ENCODE measurements at regions not wholly inside any gene's neighbourhood (a gene's known extent, or its start where the extent isn't known, plus 50 kb on each side); places are given as distances from the start of the nearest gene placed in this dataset.

- Histone ChIP-seq H3K4me3 (no peak overlapping the region), H4K20me1 (no peaks in the 10 kb centered on the region), H3K36me3 (no peaks in the 10 kb centered on the region), H3K4me2 (no peak overlapping the region), H3K4me1 (peaks cover 0 to 18% (median 10%) of the 10 kb centered on the region in 10 experiments; a peak in 10 of 20 replicates), H3K9ac (no peak overlapping the region), H3K27ac (no peak overlapping the region), H3K27me3 (no peaks in the 10 kb centered on the region), H3K9me3 (replicated peaks in 1 of 11) (no peaks in the 10 kb centered on the region)
- TF ChIP-seq Cebpa-rat (IDR thresholded peaks at IDR 0.05), result no peak
Observed at GRCh38 chr14:34250959-34251358, 211.1 kb downstream of the SPTSSA start.

- no peak overlapping the region for H3K4me2 ChIP-seq
- no peaks in the 10 kb centered on the region for H4K20me1 ChIP-seq
- no peak overlapping the region for H3K27ac ChIP-seq
- H3K36me3 ChIP-seq, result no peaks in the 10 kb centered on the region
- H3K9ac ChIP-seq, result no peak overlapping the region
- H3K27me3 ChIP-seq, result no peaks in the 10 kb centered on the region
- H3K4me1 ChIP-seq, result peaks cover 0 to 17% (median 10%) of the 10 kb centered on the region in 10 experiments; a peak in 10 of 20 replicates
- H3K4me3 ChIP-seq, result no peak overlapping the region
- no peak for TF ChIP-seq Cebpa-rat (IDR thresholded peaks at IDR 0.05)
- no peaks in the 10 kb centered on the region for H3K9me3 ChIP-seq (replicated peaks in 1 of 11)
Observed at GRCh38 chr14:34247605-34248004, 214.4 kb downstream of the SPTSSA start.

- Histone ChIP-seq H3K4me2 (no peak overlapping the region), H3K36me3 (no peaks in the 10 kb centered on the region), H3K27ac (no peak overlapping the region), H3K9me3 (replicated peaks in 1 of 11) (no peaks in the 10 kb centered on the region), H3K27me3 (no peaks in the 10 kb centered on the region), H4K20me1 (no peaks in the 10 kb centered on the region), H3K4me1 (peaks cover 0 to 3% (median 0%) of the 10 kb centered on the region in 10 experiments; a peak in 3 of 20 replicates), H3K9ac (no peak overlapping the region), H3K4me3 (no peak overlapping the region)
- TF ChIP-seq Cebpa-rat (IDR thresholded peaks at IDR 0.05), result no peak
Observed at GRCh38 chr14:34246206-34246605, 215.8 kb downstream of the SPTSSA start.

- no peaks in the 10 kb centered on the region for H3K36me3 ChIP-seq
- H3K27me3 ChIP-seq, result no peaks in the 10 kb centered on the region
- no peaks in the 10 kb centered on the region for H4K20me1 ChIP-seq
- no peak for TF ChIP-seq Cebpa-rat (IDR thresholded peaks at IDR 0.05)
- H3K27ac ChIP-seq, result no peak overlapping the region
- H3K9ac ChIP-seq, result no peak overlapping the region
- H3K9me3 ChIP-seq (replicated peaks in 1 of 11), result no peaks in the 10 kb centered on the region
- no peak overlapping the region for H3K4me3 ChIP-seq
- no peaks in the 10 kb centered on the region for H3K4me1 ChIP-seq
- no peak overlapping the region for H3K4me2 ChIP-seq
Observed at GRCh38 chr14:34243401-34243800, 218.6 kb downstream of the SPTSSA start.

- Histone ChIP-seq H4K20me1 (no peaks in the 10 kb centered on the region), H3K9me3 (replicated peaks in 1 of 11) (no peaks in the 10 kb centered on the region), H3K36me3 (no peaks in the 10 kb centered on the region), H3K9ac (no peak overlapping the region), H3K4me1 (no peaks in the 10 kb centered on the region), H3K4me2 (no peak overlapping the region), H3K4me3 (no peak overlapping the region), H3K27ac (no peak overlapping the region), H3K27me3 (no peaks in the 10 kb centered on the region)
- no peak for TF ChIP-seq Cebpa-rat (IDR thresholded peaks at IDR 0.05)
Observed at GRCh38 chr14:34243001-34243400, 219.0 kb downstream of the SPTSSA start.

- H3K36me3 ChIP-seq, result no peaks in the 10 kb centered on the region
- no peak overlapping the region for H3K27ac ChIP-seq
- H3K9me3 ChIP-seq (replicated peaks in 1 of 11), result no peaks in the 10 kb centered on the region
- no peaks in the 10 kb centered on the region for H3K4me1 ChIP-seq
- TF ChIP-seq Cebpa-rat (IDR thresholded peaks at IDR 0.05), result no peak
- H3K9ac ChIP-seq, result no peak overlapping the region
- H3K4me3 ChIP-seq, result no peak overlapping the region
- H4K20me1 ChIP-seq, result no peaks in the 10 kb centered on the region
- no peak overlapping the region for H3K4me2 ChIP-seq
- no peaks in the 10 kb centered on the region for H3K27me3 ChIP-seq
Observed at GRCh38 chr14:34241185-34241711, 220.8 kb downstream of the SPTSSA start.

- H3K9me3 ChIP-seq (replicated peaks in 1 of 11), result no peaks in the 10 kb centered on the region
- H3K4me3 ChIP-seq, result no peak overlapping the region
- H3K4me1 ChIP-seq, result no peaks in the 10 kb centered on the region
- H3K36me3 ChIP-seq, result no peaks in the 10 kb centered on the region
- no peak for TF ChIP-seq Cebpa-rat (IDR thresholded peaks at IDR 0.05)
- H3K27me3 ChIP-seq, result no peaks in the 10 kb centered on the region
- H3K4me2 ChIP-seq, result no peak overlapping the region
- H4K20me1 ChIP-seq, result no peaks in the 10 kb centered on the region
- H3K27ac ChIP-seq, result no peak overlapping the region
- H3K9ac ChIP-seq, result no peak overlapping the region
Observed at GRCh38 chr14:34238610-34239009, 223.4 kb downstream of the SPTSSA start.

- H3K27ac ChIP-seq, result no peak overlapping the region
- H3K27me3 ChIP-seq, result no peaks in the 10 kb centered on the region
- H3K9ac ChIP-seq, result no peak overlapping the region
- H3K4me2 ChIP-seq, result no peak overlapping the region
- H3K4me1 ChIP-seq, result no peaks in the 10 kb centered on the region
- no peak overlapping the region for H3K4me3 ChIP-seq
- H4K20me1 ChIP-seq, result no peaks in the 10 kb centered on the region
- H3K9me3 ChIP-seq (replicated peaks in 1 of 11), result no peaks in the 10 kb centered on the region
- TF ChIP-seq Cebpa-rat (IDR thresholded peaks at IDR 0.05), result no peak
- H3K36me3 ChIP-seq, result no peaks in the 10 kb centered on the region
Observed at GRCh38 chr14:34237677-34238076, 224.4 kb downstream of the SPTSSA start.

GRCh38 chr14:34237081-34237480, 225.0 kb downstream of the SPTSSA start:
- no peaks in the 10 kb centered on the region for H4K20me1 ChIP-seq
- no peak overlapping the region for H3K4me2 ChIP-seq
- no peaks in the 10 kb centered on the region for H3K9me3 ChIP-seq (replicated peaks in 1 of 11)
- H3K4me3 ChIP-seq, result no peak overlapping the region
- no peaks in the 10 kb centered on the region for H3K4me1 ChIP-seq
- H3K36me3 ChIP-seq, result no peaks in the 10 kb centered on the region
- no peak for TF ChIP-seq Cebpa-rat (IDR thresholded peaks at IDR 0.05)
- H3K9ac ChIP-seq, result no peak overlapping the region
- H3K27me3 ChIP-seq, result no peaks in the 10 kb centered on the region
- no peak overlapping the region for H3K27ac ChIP-seq

GRCh38 chr14:34235643-34236300, 226.3 kb downstream of the SPTSSA start:
- no peaks in the 10 kb centered on the region for H3K27me3 ChIP-seq
- no peak for TF ChIP-seq Cebpa-rat (IDR thresholded peaks at IDR 0.05)
- H3K9me3 ChIP-seq (replicated peaks in 1 of 11), result no peaks in the 10 kb centered on the region
- no peak overlapping the region for H3K4me2 ChIP-seq
- H4K20me1 ChIP-seq, result no peaks in the 10 kb centered on the region
- no peak overlapping the region for H3K9ac ChIP-seq
- no peak overlapping the region for H3K4me3 ChIP-seq
- no peak overlapping the region for H3K27ac ChIP-seq
- H3K36me3 ChIP-seq, result no peaks in the 10 kb centered on the region
- no peaks in the 10 kb centered on the region for H3K4me1 ChIP-seq

Measured in BLaER1 treated with 17β-estradiol and CSF1 and Interleukin-3, amounts not matched to agents 10 nM and 100 nM (cell line).